H7 (cell line): ENCODE measurements at regions not wholly inside any gene's neighbourhood (a gene's known extent, or its start where the extent isn't known, plus 50 kb on each side); places are given as distances from the start of the nearest gene placed in this dataset.
A peak's percentile ranks its signal among the peaks of the same experiment; 100 is the strongest.

ENCODE experiments used
- DNase-seq: peaks from one replicate; pipeline ENCODE4 v3.0.0; 2012
- H3K27me3 ChIP-seq: 2 replicates; pipeline ENCODE4 v1.6.0; 2011; ENCODE audit warnings: mild to moderate bottlenecking, low read length; ENCODE audit not compliant: control insufficient read depth, insufficient read depth
- H3K36me3 ChIP-seq: replicated peaks from 2 replicates; pipeline ENCODE4 v1.5.1; 2011; ENCODE audit warnings: low read length; ENCODE audit not compliant: control insufficient read depth, insufficient read depth
- H3K4me3 ChIP-seq: 2 replicates; pipeline ENCODE4 v1.5.1; 2011; ENCODE audit warnings: low read depth, mild to moderate bottlenecking, control low read depth, low read length, moderate library complexity; ENCODE audit not compliant: insufficient read depth

GRCh38 chr13:53683608-53684007 is 655.0 kb downstream of the OLFM4 start:
- no peak overlapping the region for H3K4me3 ChIP-seq
- no peaks in the 10 kb centered on the region for H3K36me3 ChIP-seq
- no peak for DNase-seq
- H3K27me3 ChIP-seq: no peaks in the 10 kb centered on the region

DNA sequence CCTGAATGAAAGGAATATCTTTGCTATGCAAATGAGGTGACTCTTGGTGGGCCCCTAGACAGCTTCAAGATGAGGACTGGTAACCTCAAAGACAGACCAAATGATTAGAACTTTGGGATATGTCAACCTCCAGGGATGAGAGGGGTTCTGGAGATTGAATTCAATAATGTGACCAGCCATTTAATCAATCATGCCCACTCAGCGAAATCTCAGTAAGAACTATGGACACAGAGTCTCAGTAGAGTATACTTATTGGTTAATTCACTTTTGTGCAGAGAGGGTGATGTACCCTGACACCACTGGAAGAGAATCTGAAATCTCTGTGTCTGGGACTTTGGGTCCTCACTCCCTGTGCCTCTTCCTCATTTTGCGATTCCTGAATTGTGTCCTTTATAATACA is 662.8 kb downstream of the OLFM4 start:
- Histone ChIP-seq H3K36me3 (no peaks in the 10 kb centered on the region), H3K27me3 (no peaks in the 10 kb centered on the region), H3K4me3 (no peak overlapping the region)
- DNase-seq: no peak

DNA sequence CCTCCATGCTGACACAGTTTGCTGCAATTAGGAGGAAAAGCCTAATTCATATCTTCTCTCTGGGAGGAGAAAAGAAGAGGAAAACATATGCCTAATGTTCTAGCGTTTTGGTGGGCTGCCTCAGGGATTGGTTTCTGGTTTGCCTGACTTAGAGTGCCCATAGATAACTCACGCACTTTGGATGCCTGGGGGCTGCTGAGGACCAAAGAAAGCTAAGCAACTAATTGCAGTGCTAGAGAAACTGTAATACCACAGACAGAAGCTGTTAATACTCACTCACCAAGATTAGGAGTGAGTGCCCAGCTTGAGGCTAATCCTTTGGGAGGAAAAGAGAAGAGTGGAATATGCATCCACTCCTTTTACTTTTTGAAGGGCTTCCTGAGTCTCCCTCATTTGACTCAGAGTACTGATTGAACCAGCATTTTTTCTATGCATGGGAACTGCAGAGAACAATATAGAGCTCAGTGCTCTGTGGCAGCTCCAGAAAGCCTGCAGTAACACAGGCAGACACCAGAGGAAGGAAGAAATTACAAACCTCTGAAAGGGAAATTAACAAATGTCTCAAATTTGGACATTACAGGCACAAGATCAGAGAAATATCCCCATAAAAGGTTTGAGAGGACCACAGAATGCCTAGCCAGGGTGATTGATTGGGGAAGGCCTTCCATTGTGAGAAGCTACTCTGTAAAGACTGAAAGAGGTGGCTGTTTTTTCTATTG is 666.4 kb downstream of the OLFM4 start:
- DNase-seq: no peak
- Histone ChIP-seq H3K4me3 (no peak overlapping the region), H3K36me3 (no peaks in the 10 kb centered on the region), H3K27me3 (no peaks in the 10 kb centered on the region)

DNA sequence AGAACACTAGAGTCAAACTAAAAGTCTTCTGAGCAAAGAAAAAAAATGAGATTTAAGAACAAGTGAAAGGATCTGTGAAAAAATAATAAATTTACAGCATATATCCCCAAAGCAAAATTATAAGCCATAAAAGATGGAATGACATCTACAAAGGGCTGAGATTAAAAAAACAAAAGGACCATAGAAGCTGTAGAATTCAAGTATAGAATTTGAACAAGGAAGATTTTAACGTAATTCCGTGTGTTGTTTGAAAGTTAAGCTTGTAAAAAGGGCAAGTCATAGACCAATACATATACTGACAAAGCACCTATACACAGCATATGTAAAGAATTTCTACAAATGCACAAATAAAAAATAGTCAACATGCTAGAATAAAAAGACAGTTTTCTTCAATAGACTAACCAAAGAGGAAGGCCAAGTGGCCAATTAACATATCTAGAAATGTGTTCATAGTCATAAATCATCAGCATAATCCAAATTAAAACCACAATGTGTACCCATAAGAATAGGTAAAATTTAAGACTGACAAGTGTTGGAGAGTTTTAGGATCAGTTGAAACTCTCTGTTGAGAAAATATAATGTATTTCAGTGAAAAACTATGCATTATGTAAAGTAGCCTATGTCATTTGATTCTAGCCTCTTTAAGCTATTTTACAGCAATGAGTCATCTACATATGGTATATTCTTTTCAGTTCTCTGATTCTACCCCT is 674.9 kb downstream of the OLFM4 start:
- H3K4me3 ChIP-seq: no peak overlapping the region
- no peaks in the 10 kb centered on the region for H3K36me3 ChIP-seq
- H3K27me3 ChIP-seq: no peaks in the 10 kb centered on the region
- DNase-seq: no peak

DNA sequence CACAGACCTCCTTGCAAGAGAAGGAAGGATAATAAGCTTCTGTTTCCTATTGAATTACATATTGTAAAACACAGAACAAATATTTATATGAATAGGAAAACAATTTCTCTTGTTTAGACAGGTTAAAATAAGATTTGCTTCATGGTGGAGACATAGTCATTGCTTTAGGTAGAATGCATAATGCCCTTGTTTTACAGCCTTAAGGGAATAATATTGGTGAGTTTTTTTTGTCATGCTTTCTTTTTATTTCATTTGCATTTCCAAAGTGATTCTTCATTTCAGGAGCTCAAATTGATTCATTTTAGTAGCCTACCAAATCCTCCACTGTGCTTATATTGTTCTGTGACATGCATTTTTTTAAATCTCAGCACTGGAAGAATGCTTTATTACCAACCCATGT is 690.7 kb downstream of the OLFM4 start:
- no peak for DNase-seq
- no peak overlapping the region for H3K4me3 ChIP-seq
- H3K36me3 ChIP-seq: no peaks in the 10 kb centered on the region
- H3K27me3 ChIP-seq: no peaks in the 10 kb centered on the region

GRCh38 chr13:53732664-53733063 is 704.1 kb downstream of the OLFM4 start:
- H3K4me3 ChIP-seq: no peak overlapping the region
- no peak for DNase-seq
- no peaks in the 10 kb centered on the region for H3K27me3 ChIP-seq
- H3K36me3 ChIP-seq: no peaks in the 10 kb centered on the region

DNA sequence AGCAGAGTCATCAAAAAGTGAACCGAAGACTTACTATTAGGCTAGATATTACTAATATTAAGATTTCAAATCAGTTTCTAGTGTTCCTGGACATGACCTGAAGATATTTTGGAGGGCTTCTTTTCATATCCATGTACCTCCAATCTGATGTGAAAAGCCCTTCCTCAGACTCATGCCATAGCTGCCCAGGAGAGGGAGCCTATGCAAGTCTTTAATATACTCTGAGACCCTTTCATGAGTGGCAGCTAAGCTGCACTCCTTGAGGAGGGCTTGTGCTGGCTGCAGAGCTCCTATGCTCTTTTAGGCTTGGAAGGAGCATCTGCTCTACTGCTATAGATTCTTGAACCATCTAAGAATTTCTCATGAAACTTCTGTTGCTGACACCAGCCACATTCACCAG is 715.3 kb downstream of the OLFM4 start:
- no peaks in the 10 kb centered on the region for H3K36me3 ChIP-seq
- H3K27me3 ChIP-seq: no peaks in the 10 kb centered on the region
- H3K4me3 ChIP-seq: no peak overlapping the region
- peak; percentile 11 for DNase-seq

DNA sequence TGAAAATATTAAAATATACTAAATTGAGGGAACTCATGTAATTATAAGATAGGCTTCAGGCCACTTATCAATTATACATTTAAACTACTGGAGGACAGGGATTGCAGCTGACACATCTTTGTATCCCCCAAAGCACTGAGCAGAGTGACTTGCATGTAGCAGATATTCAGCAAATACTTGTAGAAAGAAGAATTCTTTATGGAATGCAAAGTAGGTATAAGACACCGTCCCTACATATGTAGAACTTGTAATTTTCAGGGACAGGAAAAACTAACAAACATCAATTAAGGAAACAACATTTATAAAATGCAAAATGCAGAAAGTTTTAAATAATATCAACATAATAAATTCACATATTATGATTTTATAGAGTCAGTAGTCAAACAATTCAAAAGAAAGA is 719.2 kb downstream of the OLFM4 start:
- DNase-seq: no peak
- no peaks in the 10 kb centered on the region for H3K36me3 ChIP-seq
- no peak overlapping the region for H3K4me3 ChIP-seq
- no peaks in the 10 kb centered on the region for H3K27me3 ChIP-seq

- Histone ChIP-seq H3K4me3 (no peak overlapping the region), H3K27me3 (no peaks in the 10 kb centered on the region), H3K36me3 (no peaks in the 10 kb centered on the region)
- no peak for DNase-seq
Measured at GRCh38 chr13:53749306-53749705, 720.7 kb downstream of the OLFM4 start.

- Histone ChIP-seq H3K4me3 (no peak overlapping the region), H3K27me3 (no peaks in the 10 kb centered on the region), H3K36me3 (no peaks in the 10 kb centered on the region)
- peak; percentile 8 for DNase-seq
Measured at GRCh38 chr13:53759016-53759415, 730.4 kb downstream of the OLFM4 start.

DNA sequence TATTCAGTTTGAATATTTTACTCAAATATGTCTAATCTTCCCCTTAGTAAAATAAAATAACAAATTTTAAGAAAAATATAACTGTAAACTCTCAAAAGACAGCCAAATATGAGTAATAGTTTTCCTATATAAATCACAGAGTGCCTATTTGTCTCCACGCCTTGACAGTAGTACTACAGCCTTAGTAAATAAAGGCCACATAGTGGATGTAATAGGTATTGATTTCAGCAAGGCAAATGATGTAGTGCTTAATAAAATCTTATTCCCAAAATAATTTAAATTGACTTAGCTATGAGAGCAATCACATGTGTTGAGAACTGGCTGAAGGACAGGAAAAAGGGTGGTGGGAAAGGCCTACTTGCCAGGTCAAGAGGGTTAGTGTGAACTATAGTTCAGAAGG is 747.2 kb downstream of the OLFM4 start:
- no peaks in the 10 kb centered on the region; the same call in 1 of the 2 replicates for H3K27me3 ChIP-seq
- no peak overlapping the region for H3K4me3 ChIP-seq
- H3K36me3 ChIP-seq: no peaks in the 10 kb centered on the region
- no peak for DNase-seq

GRCh38 chr13:53778937-53779336 is 750.3 kb downstream of the OLFM4 start:
- Histone ChIP-seq H3K4me3 (no peak overlapping the region), H3K36me3 (no peaks in the 10 kb centered on the region), H3K27me3 (no peaks in the 10 kb centered on the region; the same call in 1 of the 2 replicates)
- DNase-seq: no peak

DNA sequence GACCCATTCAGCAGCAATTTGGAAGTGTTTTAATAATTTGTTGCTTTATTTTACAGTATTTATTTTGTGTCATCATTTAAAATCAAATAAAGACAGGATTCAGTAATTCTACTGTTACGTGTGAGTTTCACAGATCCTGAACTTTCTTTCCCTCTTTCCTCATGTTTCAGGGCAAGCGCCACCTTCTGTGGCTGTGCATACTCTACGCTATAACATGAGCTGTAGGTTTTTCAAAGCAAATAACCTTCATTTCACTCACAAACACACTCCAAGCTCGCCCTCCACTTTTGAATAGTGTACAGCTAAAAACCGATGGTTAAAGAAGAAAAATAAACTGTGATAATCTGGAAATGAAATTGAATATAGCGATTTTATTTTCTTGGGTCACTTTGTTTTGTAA is 753.3 kb downstream of the OLFM4 start:
- H3K4me3 ChIP-seq: no peak overlapping the region
- DNase-seq: no peak
- no peaks in the 10 kb centered on the region; the same call in 1 of the 2 replicates for H3K27me3 ChIP-seq
- H3K36me3 ChIP-seq: no peaks in the 10 kb centered on the region

- Histone ChIP-seq H3K27me3 (no peaks in the 10 kb centered on the region; the same call in 1 of the 2 replicates), H3K36me3 (no peaks in the 10 kb centered on the region), H3K4me3 (no peak overlapping the region)
- peak; percentile 40 for DNase-seq
Measured at GRCh38 chr13:53782488-53782961, 753.9 kb downstream of the OLFM4 start.

GRCh38 chr13:53783471-53783870 is 754.9 kb downstream of the OLFM4 start:
- H3K36me3 ChIP-seq: no peaks in the 10 kb centered on the region
- no peaks in the 10 kb centered on the region; the same call in 1 of the 2 replicates for H3K27me3 ChIP-seq
- DNase-seq: no peak

More at GRCh38 chr13:53783471-53783870, 754.9 kb downstream of the OLFM4 start:
- no peak overlapping the region for H3K4me3 ChIP-seq
